ENCODE measurements at regions not wholly inside any gene's neighbourhood (a gene's known extent, or its start where the extent isn't known, plus 50 kb on each side); places are given as distances from the start of the nearest gene placed in this dataset.

DNA sequence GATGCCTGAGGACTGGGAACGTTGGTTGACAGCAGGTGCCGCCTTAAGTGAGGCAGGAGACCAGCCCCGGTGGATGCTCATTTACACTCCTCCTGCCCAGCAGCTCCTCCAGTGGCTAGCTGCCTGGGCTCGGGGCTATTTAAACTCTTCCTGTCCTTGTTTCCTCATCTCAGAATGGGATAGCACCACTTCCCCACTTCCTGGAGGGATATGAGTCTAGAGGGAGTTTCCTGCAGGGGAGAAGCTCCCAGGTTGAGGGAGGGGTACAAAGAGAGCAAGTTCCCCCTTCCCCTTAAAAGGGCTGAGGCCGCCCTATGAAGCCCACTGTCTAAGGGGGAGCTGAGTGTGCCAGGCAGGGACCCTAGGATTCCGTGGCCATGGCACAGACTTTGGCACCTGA is 311.2 kb downstream of the AACS start:
- no peak for DNase-seq

DNA sequence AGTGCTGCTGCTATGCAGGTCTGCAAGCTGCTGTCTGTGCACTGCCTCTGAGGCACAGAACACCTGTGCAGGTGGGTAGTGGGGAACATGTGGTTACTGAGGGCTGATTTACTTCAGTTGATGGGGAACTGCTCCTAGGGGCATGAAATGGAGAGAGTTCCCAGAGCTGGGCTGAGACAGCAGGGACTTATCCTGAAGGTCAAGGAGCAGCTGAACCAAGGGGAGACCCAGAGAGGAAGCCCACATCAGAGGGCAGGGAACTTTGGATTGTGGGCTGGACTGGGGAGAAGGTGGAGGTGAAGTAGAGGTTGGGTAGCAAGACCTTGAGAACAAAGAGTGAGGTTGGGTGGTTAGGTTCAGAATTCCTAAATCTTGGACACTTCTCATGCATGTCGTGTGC is 311.9 kb downstream of the AACS start:
- DNase-seq: no peak

DNA sequence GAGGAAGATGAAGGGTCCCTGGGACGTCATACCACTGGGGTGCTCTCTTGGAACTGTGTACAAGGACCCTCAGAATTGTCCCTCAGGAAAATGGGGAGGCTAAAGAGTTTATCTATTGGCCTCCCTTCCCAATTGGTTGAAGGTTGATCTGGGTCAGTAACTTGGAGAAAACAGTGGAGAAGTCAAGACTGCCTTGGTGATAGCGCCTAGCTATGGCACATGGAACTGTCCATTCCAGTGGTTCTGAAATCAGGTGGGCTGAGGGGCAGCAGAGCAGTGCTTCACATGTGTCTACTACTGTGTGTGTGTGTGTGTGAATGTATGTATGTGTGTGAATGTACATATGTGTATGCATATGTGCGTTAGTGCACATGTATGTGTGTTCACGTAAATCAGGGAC is 316.1 kb downstream of the AACS start:
- no peak for DNase-seq

DNA sequence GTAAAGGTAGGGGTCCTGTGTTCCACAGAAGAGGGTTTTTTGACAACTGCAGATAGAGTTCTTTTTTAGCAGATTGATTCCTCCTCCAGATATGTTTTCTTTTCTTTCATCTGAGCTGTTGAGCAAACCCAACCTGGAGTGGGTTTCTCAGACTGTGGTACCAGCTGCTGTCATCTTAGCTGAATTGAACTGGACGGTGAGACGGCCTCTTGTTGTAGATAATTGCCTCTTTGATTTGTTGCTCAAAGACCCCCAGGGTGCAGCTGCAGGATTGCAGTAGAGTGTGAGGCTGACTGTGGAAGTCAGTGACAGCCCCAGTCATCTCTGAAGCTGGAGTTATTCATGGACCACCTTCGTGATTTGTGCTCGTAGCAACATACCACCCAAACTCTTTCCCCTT is 317.7 kb downstream of the AACS start:
- no peak for DNase-seq

DNA sequence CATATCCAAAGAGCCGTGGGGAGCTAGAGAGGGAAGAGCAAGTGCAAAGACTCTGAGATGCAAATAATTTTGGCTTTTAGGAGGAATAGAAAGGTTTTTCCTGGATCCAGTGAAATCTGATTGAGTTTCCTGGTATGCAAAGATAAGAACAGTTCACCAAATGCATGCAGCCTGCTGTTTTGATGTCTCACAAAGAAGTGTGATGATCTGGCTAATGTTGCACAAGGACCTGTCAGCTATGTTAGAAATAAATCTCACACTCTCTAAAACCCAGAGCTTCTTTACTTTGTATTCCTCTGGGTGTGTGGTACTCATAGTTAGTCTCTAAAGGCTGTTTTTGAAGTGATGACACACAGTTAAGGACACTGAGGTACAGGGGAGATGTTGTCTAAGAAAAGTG is 321.4 kb downstream of the AACS start:
- no peak for DNase-seq

- DNase-seq: no peak
Observed at GRCh38 chr12:125387206-125387605, 322.0 kb downstream of the AACS start.

DNA sequence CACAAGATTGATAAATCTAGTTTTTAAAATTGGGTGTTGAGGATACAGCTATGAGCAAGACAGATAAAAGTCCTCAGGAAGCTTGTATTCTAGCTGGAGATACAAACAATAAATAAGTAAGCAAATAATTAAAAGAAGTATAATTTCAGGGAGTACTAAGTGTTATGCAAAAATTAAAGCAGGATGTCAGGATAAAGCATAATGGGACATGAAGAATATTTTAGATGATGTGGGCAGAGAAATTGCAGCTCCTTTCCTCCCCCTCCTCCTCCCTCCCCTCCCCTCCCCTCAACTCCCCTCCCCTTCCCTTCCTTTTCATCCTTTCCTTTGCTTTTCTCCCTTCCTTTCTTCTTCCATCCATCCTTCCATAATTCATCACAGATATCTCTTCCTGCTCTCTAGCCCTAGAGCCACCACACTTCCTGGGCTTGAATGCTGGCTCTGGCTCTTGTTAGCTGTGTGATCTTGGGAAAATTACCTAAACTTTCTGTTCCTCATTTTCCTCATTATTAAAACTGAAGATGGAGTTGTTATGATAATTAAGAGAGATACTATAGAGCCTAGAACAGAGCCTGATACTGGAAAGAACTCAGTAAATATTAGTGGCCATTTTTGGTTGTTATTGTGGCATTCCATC is 323.9 kb downstream of the AACS start:
- DNase-seq: no peak

GRCh38 chr12:125393569-125393968 is 328.3 kb downstream of the AACS start:
- no peak for DNase-seq

DNA sequence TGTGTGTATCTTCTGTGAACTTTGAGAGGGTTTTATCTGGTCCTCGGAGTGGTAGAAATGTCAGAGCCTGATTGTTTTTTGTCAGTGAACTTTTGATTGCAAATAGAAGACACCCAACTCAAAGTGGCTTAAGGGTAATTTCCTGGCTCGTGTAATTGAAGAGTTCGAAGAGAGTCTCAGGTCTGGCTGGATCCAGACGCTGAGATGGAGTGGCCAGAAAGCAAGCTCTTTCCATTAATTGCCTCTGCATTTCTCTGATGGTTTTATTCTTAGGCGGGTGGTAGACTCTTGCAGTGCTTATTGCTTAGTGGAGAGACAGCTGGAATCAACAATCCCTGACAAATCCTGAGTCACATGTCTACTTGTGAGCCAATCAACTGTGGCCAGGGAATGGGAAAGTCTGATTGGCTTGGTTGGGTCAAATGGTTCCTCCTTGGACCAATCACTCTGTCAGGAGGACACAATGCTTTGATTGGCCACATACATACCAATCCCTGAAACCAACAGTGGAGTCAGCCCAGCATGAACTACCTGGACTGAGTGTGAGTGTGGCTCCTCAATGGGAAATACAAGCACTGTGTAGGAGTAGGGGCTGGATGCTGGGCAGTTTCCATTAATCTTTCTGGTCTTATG is 330.5 kb downstream of the AACS start:
- DNase-seq: no peak

DNA sequence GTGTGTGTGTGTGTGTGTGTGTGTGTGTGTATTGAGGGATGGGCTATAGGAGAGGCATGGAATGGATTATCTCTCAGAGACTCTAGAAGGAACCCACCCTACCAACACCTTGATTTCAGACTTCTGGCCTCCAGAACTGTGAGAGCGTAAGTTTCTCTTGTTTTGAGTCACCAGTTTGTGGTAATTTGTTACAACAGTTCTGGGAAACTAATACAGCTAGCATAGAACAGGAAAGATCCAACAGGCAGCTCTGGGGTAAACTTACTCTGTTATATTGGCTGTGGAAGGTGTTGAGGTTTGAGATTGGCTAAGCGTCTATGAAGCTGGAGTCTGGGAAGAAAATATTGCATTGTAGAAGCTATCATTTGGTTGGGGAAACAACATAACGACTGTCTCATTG is 334.3 kb downstream of the AACS start:
- DNase-seq: no peak

GRCh38 chr12:125402874-125403789 is 337.9 kb downstream of the AACS start:
- DNase-seq: no peak

DNA sequence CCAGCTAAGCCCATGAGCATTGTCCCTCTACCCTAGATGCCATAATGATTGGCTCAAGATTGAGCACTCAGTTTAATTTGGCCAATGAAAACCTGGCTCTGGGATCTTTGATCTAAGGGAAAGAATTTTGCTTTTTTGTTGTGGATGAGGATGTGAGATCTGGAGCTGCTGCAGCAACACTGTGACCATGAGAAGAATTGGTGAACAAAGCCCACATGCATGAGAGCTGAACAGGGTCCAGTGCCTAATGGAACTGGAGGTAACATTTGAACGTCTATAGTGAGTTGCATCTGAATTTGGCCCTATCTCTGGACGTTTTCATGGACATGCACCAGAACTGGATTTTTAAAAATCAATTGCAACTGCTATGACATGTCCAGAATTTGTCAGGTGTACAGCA is 338.6 kb downstream of the AACS start:
- DNase-seq: no peak

DNA sequence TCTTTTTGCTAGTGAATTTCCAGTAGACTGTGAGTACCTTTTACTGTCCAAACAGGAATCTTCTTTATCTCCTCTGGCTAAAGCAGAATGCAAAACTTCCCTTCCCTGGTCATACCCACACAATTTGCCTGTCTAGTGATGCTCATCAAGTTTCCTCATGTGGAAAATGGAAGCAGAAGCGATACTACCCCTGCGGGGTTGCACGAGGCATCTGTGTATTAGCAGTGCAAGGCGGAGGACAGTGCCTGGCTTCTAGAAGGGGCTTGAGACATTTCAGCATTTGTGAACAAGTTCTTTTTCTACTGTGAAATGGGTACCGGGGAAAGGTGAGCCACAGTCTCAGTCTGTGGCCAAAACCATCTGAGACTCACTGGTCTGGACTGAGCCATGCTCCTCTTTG is 340.9 kb downstream of the AACS start:
- DNase-seq: no peak

- DNase-seq: no peak
Observed at GRCh38 chr12:125408718-125409117, 343.5 kb downstream of the AACS start.

DNA sequence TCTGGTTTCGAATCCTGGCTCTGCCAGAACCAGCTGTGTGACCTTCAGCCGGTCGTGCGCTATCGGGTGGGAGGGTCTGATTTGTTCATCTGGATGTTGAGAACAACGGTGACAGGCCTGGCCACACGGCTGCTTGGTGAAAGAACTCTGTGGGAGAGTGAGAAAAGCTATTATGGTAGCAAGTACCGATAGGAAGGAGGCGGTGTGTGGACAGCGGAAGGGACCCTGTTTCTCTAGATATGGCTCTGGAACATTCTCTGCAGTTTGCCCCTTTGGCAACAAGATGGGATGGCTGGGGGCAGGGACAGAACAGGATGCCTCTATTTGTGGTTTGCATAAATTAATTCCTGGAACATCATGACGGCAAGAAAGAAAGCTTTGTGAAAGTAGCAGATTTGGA is 347.3 kb downstream of the AACS start:
- DNase-seq: no peak

DNA sequence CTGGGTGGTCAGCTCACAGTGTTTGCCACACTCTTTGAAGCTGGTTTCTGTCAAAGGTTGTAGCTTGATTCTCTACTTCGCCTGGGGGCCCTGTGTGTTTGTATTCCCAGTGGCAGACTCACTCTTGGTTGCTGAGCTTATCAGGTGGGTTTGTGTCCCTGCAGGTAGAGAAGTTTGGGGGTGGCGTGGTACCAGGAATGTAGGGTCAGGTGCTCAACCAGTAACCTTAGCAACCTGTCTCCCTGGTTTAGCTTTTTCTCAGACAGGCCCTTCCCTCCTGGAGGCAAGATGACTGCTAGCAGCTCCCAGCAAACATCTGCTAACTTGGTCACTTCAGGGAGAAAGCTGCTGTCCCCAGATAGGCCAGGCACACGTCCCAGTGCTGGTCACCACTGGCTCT is 352.2 kb downstream of the AACS start:
- no peak for DNase-seq

DNA sequence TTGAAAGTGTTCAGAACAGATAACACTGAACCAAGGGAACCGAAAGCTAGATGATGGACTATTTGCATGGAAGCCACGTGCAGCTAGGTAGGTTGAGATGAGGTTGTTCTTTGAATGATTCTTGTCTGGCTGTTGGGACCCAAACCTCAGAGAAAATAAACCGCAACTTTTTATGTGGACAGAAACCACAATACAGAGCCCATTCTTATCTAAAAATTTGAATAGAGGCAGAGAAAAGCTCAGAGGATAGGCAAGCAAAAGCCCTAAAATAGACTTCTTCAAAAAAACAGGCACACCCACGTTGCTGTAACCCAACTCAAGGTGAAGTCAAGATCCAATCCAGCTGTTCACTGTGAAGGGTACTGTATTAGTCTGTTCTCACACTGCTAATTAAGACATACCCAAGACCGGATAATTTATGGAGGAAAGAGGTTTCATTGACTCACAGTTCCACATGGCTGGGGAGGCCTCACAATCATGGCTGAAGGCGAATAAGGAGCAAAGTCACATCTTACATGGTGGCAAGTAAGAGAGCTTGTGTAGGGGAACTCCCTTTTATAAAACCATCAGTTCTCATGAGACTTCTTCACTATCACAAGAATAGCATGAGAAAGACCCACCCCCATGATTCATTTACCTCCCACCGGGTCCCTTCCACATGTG is 353.8 kb downstream of the AACS start:
- no peak for DNase-seq

GRCh38 chr12:125424909-125425308 is 359.7 kb downstream of the AACS start:
- DNase-seq: no peak

DNA sequence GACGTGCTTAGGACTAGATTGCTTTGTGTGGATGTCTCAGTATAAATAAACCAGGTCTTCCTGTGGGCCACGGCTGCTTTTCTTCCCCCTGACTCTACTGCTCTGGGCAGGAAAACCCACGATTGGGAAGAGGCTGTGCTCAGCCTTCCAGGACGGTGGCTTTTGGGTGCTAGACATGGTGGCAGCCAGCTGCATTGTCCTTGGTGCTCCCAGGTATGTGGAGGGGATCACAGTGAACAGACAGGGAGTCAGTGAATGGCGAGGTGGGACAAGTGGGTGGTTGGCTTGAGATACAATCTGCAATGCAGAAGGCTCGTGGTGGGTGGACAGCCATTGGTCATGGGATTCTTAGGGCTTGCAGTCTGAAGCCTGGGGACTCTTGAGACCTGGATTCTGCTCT is 366.3 kb downstream of the AACS start:
- no peak for DNase-seq

GRCh38 chr12:125434131-125434530 is 368.9 kb downstream of the AACS start:
- no peak for DNase-seq

DNA sequence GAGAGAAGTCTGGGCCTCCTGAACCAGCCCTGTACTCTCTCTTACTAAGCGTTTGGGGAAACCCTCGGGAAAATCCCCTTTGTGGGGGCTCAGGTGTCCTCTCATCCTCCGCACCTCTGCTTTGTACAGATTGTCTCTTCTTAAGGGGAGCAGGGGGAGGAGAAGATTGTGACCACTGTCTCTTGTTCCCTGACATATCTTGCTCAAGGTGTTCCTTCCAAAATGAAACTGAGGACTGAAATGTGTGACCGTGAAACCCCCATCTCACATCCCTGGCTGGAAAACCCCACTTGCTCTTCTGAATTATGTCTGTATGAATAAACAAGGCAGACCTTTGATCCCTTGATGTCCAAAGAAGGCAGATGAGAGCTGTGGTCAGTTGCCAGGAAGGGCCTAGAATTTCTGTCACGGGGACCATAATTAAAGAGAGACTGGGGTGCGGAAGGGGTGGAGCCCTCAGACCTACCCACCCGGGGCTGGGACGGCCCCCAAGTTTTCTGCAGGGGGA is 369.8 kb downstream of the AACS start:
- no peak for DNase-seq

- no peak for DNase-seq
Observed at GRCh38 chr12:125435871-125436270, 370.6 kb downstream of the AACS start.

GRCh38 chr12:125436686-125437085 is 371.5 kb downstream of the AACS start:
- DNase-seq: no peak

All from GF-D8 (cell line).